K562 (cell line): ENCODE measurements at regions not wholly inside any gene's neighbourhood (a gene's known extent, or its start where the extent isn't known, plus 50 kb on each side); places are given as distances from the start of the nearest gene placed in this dataset.

ENCODE experiments used
- ATAC-seq: fragments of 200-7000 bp; cut with Tn5 transposase; 3 replicates; pipeline ENCODE4 v1.9.1; 2020; ENCODE audit warnings: moderate library complexity
- BruUV-seq: library from RNA; stranded (reverse); fragments of 400-500 nt; replicated peaks from 2 replicates; lab custom pipeline; 2021; lab: Mats Ljungman, UMichigan
- CTCF ChIA-PET: fragments of 300-600 bp; formaldehyde crosslinking; extraction: SDS; loops from one replicate; lab custom pipeline; 2021; ENCODE audit warnings: low intra/inter-chr PET ratio; lab: Yijun Ruan, JAX
- POLR2A ChIA-PET: fragments of 300-600, 350-650 bp; sonication (Branson Sonifier 250); formaldehyde crosslinking; extraction: SDS; loops from one replicate; lab custom pipeline; 2021; ENCODE audit warnings: antibody characterized with exemption, inconsistent platforms; lab: Yijun Ruan, JAX
- DNase-seq, 4 experiments: peaks; one replicate each; pipeline versions ENCODE4 v3.0.0 to v3.0.0-alpha.2; 2011 to 2018; ENCODE audit warnings: low spot score in 3 of 4, mixed read lengths in 3 of 4; ENCODE audit errors: extremely low read depth in 1 of 4
- FAIRE-seq: peaks from 2 replicates; lab custom pipeline; 2011; peaks lifted over from hg19 to GRCh38; lab: Jason Lieb, UNC
- H2AFZ ChIP-seq: 2 replicates; pipeline ENCODE4 v1.6.0; 2011; ENCODE audit warnings: low read depth, low read length, control low read depth, inconsistent platforms
- H3K27ac ChIP-seq: fragments of 200-600 bp; 3 replicates; pipeline ENCODE4 v1.8.0; 2011; ENCODE audit warnings: low read depth, mild to moderate bottlenecking, control low read depth, inconsistent platforms, low read length, moderate library complexity, mixed read lengths; ENCODE audit errors: extremely low read depth
- H3K27me3 ChIP-seq, 2 experiments: fragments of 300-600 bp in 1 of 2; 2 replicates in 1 of 2; 3 replicates in 1 of 2; pipeline versions ENCODE4 v1.6.0 to v1.8.0; 2011; ENCODE audit warnings: inconsistent platforms in 2 of 2, low read length in 2 of 2, mild to moderate bottlenecking in 1 of 2, mixed read lengths in 1 of 2, moderate library complexity in 1 of 2; ENCODE audit not compliant: control insufficient read depth in 2 of 2, insufficient read depth in 2 of 2
- H3K36me3 ChIP-seq: fragments of 300-600 bp; 3 replicates; pipeline ENCODE4 v1.8.0; 2011; ENCODE audit warnings: mild to moderate bottlenecking, low read length, inconsistent platforms; ENCODE audit not compliant: control insufficient read depth, insufficient read depth
- H3K4me1 ChIP-seq, 2 experiments: fragments of 200-600 bp in 1 of 2; replicated peaks in 1 of 2; 2 replicates in 1 of 2; 3 replicates in 1 of 2; pipeline versions ENCODE4 v1.5.1 to v1.8.0; 2011; ENCODE audit warnings: inconsistent platforms in 2 of 2, low read length in 2 of 2, mild to moderate bottlenecking in 1 of 2, mixed read lengths in 1 of 2, moderate library complexity in 1 of 2; ENCODE audit not compliant: control insufficient read depth in 2 of 2, insufficient read depth in 2 of 2
- H3K4me2 ChIP-seq: 2 replicates; pipeline ENCODE4 v1.6.1; 2011; ENCODE audit warnings: low read length, control low read depth, inconsistent platforms, mixed read lengths; ENCODE audit not compliant: insufficient read depth
- H3K4me3 ChIP-seq: fragments of 200-600 bp; sonication (generic), shearing (Covaris generic); 2 replicates; pipeline ENCODE4 v1.5.1; 2016; ENCODE audit warnings: control low read depth, inconsistent platforms
- H3K79me2 ChIP-seq: fragments of 200-600 bp; 3 replicates; pipeline ENCODE4 v1.8.0; 2011; ENCODE audit warnings: low read length, inconsistent platforms; ENCODE audit not compliant: control insufficient read depth, insufficient read depth
- H3K9ac ChIP-seq, 2 experiments: 2 replicates each; pipeline versions ENCODE4 v1.6.0 to v1.6.1; 2011; ENCODE audit warnings: low read depth in 2 of 2, low read length in 2 of 2, control low read depth in 1 of 2, inconsistent platforms in 1 of 2, mild to moderate bottlenecking in 1 of 2, mixed read lengths in 1 of 2; ENCODE audit not compliant: insufficient read depth in 1 of 2
- H3K9me1 ChIP-seq: one replicate; pipeline ENCODE4 v1.6.0; 2011; ENCODE audit warnings: inconsistent platforms, mild to moderate bottlenecking, low read length, moderate library complexity; ENCODE audit not compliant: control insufficient read depth, insufficient read depth
- H3K9me3 ChIP-seq: replicated peaks from 2 replicates; pipeline ENCODE4 v1.5.1; 2011; ENCODE audit warnings: low read depth, low read length, inconsistent platforms; ENCODE audit not compliant: control insufficient read depth, insufficient read depth
- H4K20me1 ChIP-seq: replicated peaks from 2 replicates; pipeline ENCODE4 v1.6.1; 2011; ENCODE audit warnings: low read length, inconsistent platforms, mixed read lengths; ENCODE audit not compliant: control insufficient read depth, insufficient read depth
- GABPA ChIP-seq: fragments of 200-800 bp; sonication (Bioruptor generic); conservative IDR thresholded peaks from 2 replicates; pipeline ENCODE4 v1.6.1; 2016; ENCODE audit warnings: low read depth, missing genetic modification characterization, missing compliant biosample characterization
- RAD21 ChIP-seq, 2 experiments: fragments of 250-450 bp in 1 of 2; fragments of 450-650 bp in 1 of 2; sonication (Bioruptor Pico) in 1 of 2; formaldehyde crosslinking in 1 of 2; IDR thresholded peaks in 1 of 2; conservative IDR thresholded peaks in 1 of 2; 2 replicates each; pipeline versions ENCODE4 v1.4.0 to v1.8.0; 2020 to 2022; ENCODE audit warnings: mild to moderate bottlenecking in 2 of 2, moderate library complexity in 1 of 2
- TAL1 ChIP-seq: fragments of 450-650 bp; IDR thresholded peaks from 2 replicates; pipeline ENCODE4 v1.6.1; 2016; ENCODE audit warnings: mild to moderate bottlenecking
- ZNF583 ChIP-seq: fragments of 250-450 bp; sonication (Bioruptor Pico); IDR thresholded peaks from 2 replicates; pipeline ENCODE4 v1.4.0; 2020
- WGBS: fragments of 100-300 bp; shearing (Covaris generic); methylation state at CpG from one replicate; pipeline ENCODE4 v1.1.6; 2016; ENCODE audit warnings: low coverage, mixed read lengths; ENCODE audit not compliant: insufficient coverage; ENCODE audit errors: missing lambda C conversion rate; 5-methylcytosine and 5-hydroxymethylcytosine counted together
- in situ Hi-C: fragments of 300-500 bp; cut with MboI; formaldehyde crosslinking; loops from 4 replicates; pipeline ENCODE4 v1.15.0; 2018; ENCODE audit warnings: inconsistent platforms, mixed read lengths
- intact Hi-C: fragments of 100-400 bp; cut with micrococcal nuclease; formaldehyde crosslinking; loops from 2 replicates; pipeline ENCODE4 v1.14.2; 2022
- TF ChIP-seq, protein P1 (sequence below): fragments of 250-450 bp; sonication (Bioruptor Pico); IDR thresholded peaks from 2 replicates; pipeline ENCODE4 v1.8.0; 2022; ENCODE audit warnings: inconsistent platforms, mild to moderate bottlenecking, moderate library complexity, borderline replicate concordance
- TF ChIP-seq, protein P2 (sequence below): sonication (generic); formaldehyde crosslinking; IDR thresholded peaks from 2 replicates; pipeline ENCODE4 v1.8.0; 2022; ENCODE audit warnings: missing genetic modification reagents, mild to moderate bottlenecking, borderline replicate concordance
- TF ChIP-seq, protein P3 (sequence below): sonication (generic); formaldehyde crosslinking; IDR thresholded peaks from 2 replicates; pipeline ENCODE4 v1.8.1; 2022; ENCODE audit warnings: missing genetic modification reagents

DNA sequence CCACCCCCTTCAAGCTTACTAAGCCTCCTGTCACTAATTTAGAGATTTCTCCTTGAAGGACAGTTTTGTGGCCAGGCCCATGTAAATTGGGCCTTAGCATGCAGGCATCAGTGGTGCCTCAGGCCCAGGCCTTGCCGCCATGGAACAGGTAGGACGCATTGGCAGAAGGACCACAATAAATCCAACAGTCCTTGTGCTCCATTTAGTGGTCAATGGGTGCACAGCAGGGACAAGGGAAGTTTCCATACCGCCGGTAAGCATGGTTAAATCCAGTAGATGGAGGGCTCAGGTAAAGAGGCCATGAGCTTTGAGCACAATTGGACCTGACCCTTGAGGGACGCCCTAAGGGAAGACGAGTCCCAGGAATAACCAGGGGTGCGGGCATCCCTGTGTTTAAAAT lies 97.3 kb downstream of the UGT2B28 start:
- 2% methylated on average over 7 of the region's 7 CpGs for WGBS
- ChIA-PET CTCF (no interaction called here), POLR2A (no interaction called here)
- Histone ChIP-seq H3K79me2 (no peaks in the 10 kb centered on the region), H3K4me2 (no peak overlapping the region), H3K9ac (no peak overlapping the region), H3K4me3 (no peak overlapping the region), H3K36me3 (no peaks in the 10 kb centered on the region), H3K27me3 (no peaks in the 10 kb centered on the region), H3K9me3 (no peaks in the 10 kb centered on the region), H3K4me1 (no peaks in the 10 kb centered on the region), H2AFZ (no peak overlapping the region), H4K20me1 (no peaks in the 10 kb centered on the region), H3K9me1 (no peaks in the 10 kb centered on the region), H3K27ac (no peak overlapping the region)
- in situ Hi-C loops = no loop called here
- BruUV-seq = no TSS peak
- ATAC-seq = no peak
- peak in 1 of 4 experiments; percentile 5 for DNase-seq
- FAIRE-seq = no peak
- intact Hi-C loops = loop anchor here (10.0 kb wide), 1 partner anchor 123 kb away; no protein-coding TSS in a partner anchor
- TF ChIP-seq, protein P1, sequence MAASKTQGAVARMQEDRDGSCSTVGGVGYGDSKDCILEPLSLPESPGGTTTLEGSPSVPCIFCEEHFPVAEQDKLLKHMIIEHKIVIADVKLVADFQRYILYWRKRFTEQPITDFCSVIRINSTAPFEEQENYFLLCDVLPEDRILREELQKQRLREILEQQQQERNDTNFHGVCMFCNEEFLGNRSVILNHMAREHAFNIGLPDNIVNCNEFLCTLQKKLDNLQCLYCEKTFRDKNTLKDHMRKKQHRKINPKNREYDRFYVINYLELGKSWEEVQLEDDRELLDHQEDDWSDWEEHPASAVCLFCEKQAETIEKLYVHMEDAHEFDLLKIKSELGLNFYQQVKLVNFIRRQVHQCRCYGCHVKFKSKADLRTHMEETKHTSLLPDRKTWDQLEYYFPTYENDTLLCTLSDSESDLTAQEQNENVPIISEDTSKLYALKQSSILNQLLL (CRISPR knock-in tag) = no peak
- peak; percentile 24 to 51 for TF ChIP-seq RAD21 (CRISPR knock-in tag; conservative IDR thresholded peaks at IDR 0.05 in 1 of 2, IDR thresholded peaks at IDR 0.05 in 1 of 2)

- 6% methylated on average over 3 of the region's 3 CpGs for WGBS
- POLR2A ChIA-PET = no interaction called here
- intact Hi-C loops = no loop called here
- TF ChIP-seq TAL1 (no peak), ZNF583 (CRISPR knock-in tag) (no peak), GABPA (tag) (no peak)
- TF ChIP-seq, protein P2, sequence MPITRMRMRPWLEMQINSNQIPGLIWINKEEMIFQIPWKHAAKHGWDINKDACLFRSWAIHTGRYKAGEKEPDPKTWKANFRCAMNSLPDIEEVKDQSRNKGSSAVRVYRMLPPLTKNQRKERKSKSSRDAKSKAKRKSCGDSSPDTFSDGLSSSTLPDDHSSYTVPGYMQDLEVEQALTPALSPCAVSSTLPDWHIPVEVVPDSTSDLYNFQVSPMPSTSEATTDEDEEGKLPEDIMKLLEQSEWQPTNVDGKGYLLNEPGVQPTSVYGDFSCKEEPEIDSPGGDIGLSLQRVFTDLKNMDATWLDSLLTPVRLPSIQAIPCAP (CRISPR knock-in tag) = no peak
- TF ChIP-seq, protein P3, sequence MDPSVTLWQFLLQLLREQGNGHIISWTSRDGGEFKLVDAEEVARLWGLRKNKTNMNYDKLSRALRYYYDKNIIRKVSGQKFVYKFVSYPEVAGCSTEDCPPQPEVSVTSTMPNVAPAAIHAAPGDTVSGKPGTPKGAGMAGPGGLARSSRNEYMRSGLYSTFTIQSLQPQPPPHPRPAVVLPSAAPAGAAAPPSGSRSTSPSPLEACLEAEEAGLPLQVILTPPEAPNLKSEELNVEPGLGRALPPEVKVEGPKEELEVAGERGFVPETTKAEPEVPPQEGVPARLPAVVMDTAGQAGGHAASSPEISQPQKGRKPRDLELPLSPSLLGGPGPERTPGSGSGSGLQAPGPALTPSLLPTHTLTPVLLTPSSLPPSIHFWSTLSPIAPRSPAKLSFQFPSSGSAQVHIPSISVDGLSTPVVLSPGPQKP (CRISPR knock-in tag) = no peak
Observed at GRCh38 chr4:69383281-69383680, 103.0 kb downstream of the UGT2B28 start.

More at GRCh38 chr4:69383281-69383680, 103.0 kb downstream of the UGT2B28 start:
- Histone ChIP-seq H3K79me2 (no peaks in the 10 kb centered on the region), H4K20me1 (no peaks in the 10 kb centered on the region), H3K27me3 (no peaks in the 10 kb centered on the region), H3K9me3 (no peaks in the 10 kb centered on the region), H2AFZ (no peak overlapping the region), H3K4me1 (no peaks in the 10 kb centered on the region), H3K36me3 (no peaks in the 10 kb centered on the region), H3K9ac (no peak overlapping the region), H3K4me3 (no peak overlapping the region), H3K9me1 (no peaks in the 10 kb centered on the region), H3K4me2 (no peak overlapping the region), H3K27ac (no peak overlapping the region)
- in situ Hi-C loops = no loop called here
- DNase-seq (no peak), FAIRE-seq (no peak), ATAC-seq (no peak)
- CTCF ChIA-PET = no interaction called here
- no TSS peak for BruUV-seq
